HG02943 (cell line): ENCODE measurements at regions not wholly inside any gene's neighbourhood (a gene's known extent, or its start where the extent isn't known, plus 50 kb on each side); places are given as distances from the start of the nearest gene placed in this dataset.

Experiments used
- ATAC-seq: cut with Tn5 transposase; IDR thresholded peaks from one replicate; pipeline ENCODE4 v1.9.1; 2021; ENCODE audit warnings: mild to moderate bottlenecking, low read depth, moderate library complexity; ENCODE audit not compliant: unreplicated experiment

GRCh38 chr4:53921856-53922255 is 142.5 kb downstream of the CHIC2 start:
- ATAC-seq = no peak

- no peak for ATAC-seq
Observed at GRCh38 chr4:53920883-53921282, 143.5 kb downstream of the CHIC2 start.

GRCh38 chr4:53920116-53920515 is 144.3 kb downstream of the CHIC2 start:
- no peak for ATAC-seq

- no peak for ATAC-seq
Observed at GRCh38 chr4:53919535-53919934, 144.9 kb downstream of the CHIC2 start.

- no peak for ATAC-seq
Observed at GRCh38 chr4:53917729-53918128, 146.7 kb downstream of the CHIC2 start.

- ATAC-seq = no peak
Observed at GRCh38 chr4:53916431-53916889, 147.9 kb downstream of the CHIC2 start.

- no peak for ATAC-seq
Observed at GRCh38 chr4:53914313-53915016, 149.9 kb downstream of the CHIC2 start.

GRCh38 chr4:53913771-53914170 is 150.6 kb downstream of the CHIC2 start:
- no peak for ATAC-seq

GRCh38 chr4:53912766-53913497 is 151.5 kb downstream of the CHIC2 start:
- no peak for ATAC-seq

- no peak for ATAC-seq
Observed at GRCh38 chr4:53908661-53909078, 155.7 kb downstream of the CHIC2 start.

GRCh38 chr4:53907772-53908171 is 156.6 kb downstream of the CHIC2 start:
- no peak for ATAC-seq

GRCh38 chr4:53906606-53907190 is 157.7 kb downstream of the CHIC2 start:
- no peak for ATAC-seq

GRCh38 chr4:53905941-53906377 is 158.4 kb downstream of the CHIC2 start:
- ATAC-seq = no peak

GRCh38 chr4:53905276-53905940 is 159.0 kb downstream of the CHIC2 start:
- no peak for ATAC-seq

GRCh38 chr4:53902786-53903185 is 161.6 kb downstream of the CHIC2 start:
- ATAC-seq = no peak

GRCh38 chr4:53900271-53900649 is 164.1 kb downstream of the CHIC2 start:
- no peak for ATAC-seq

- ATAC-seq = no peak
Observed at GRCh38 chr4:53899586-53900270, 164.7 kb downstream of the CHIC2 start.

- ATAC-seq = no peak
Observed at GRCh38 chr4:53895137-53895536, 169.3 kb downstream of the CHIC2 start.

- no peak for ATAC-seq
Observed at GRCh38 chr4:53890461-53890860, 173.9 kb downstream of the CHIC2 start.

- ATAC-seq = no peak
Observed at GRCh38 chr4:53889326-53890055, 174.9 kb downstream of the CHIC2 start.
